Neural cell (in vitro differentiated cells): ENCODE measurements at regions not wholly inside any gene's neighbourhood (a gene's known extent, or its start where the extent isn't known, plus 50 kb on each side); places are given as distances from the start of the nearest gene placed in this dataset.
A peak's percentile ranks its signal among the peaks of the same experiment; 100 is the strongest.

Experiments used
- H2AFZ ChIP-seq: fragments of 200-600, 300-800 bp; sonication (generic), shearing (Covaris generic); 2 replicates; pipeline ENCODE4 v1.6.0; 2014; ENCODE audit warnings: low read depth, mild to moderate bottlenecking, antibody characterized with exemption, low read length, moderate library complexity
- H3F3A ChIP-seq: fragments of 200-600 bp; shearing (Covaris generic); 2 replicates; pipeline ENCODE4 v1.6.1; 2016; ENCODE audit warnings: mild to moderate bottlenecking, moderate library complexity, mixed read lengths, antibody characterized with exemption, low read length; ENCODE audit not compliant: insufficient read depth, poor library complexity, severe bottlenecking
- H3K27ac ChIP-seq: fragments of 200-600, 300-800 bp; sonication (generic), shearing (Covaris generic); 2 replicates; pipeline ENCODE4 v1.5.1; 2014; ENCODE audit warnings: mild to moderate bottlenecking, low read length, moderate library complexity
- H3K27me3 ChIP-seq: fragments of 300-800, 200-600 bp; sonication (generic), shearing (Covaris generic); 2 replicates; pipeline ENCODE4 v1.6.0; 2014; ENCODE audit warnings: mild to moderate bottlenecking, low read depth, low read length, moderate library complexity; ENCODE audit not compliant: insufficient read depth
- H3K36me3 ChIP-seq: fragments of 300-800, 200-600 bp; sonication (generic), shearing (Covaris generic); 2 replicates; pipeline ENCODE4 v1.5.1; 2014; ENCODE audit warnings: mild to moderate bottlenecking, antibody characterized with exemption, low read length, moderate library complexity; ENCODE audit not compliant: insufficient read depth
- H3K4me2 ChIP-seq: fragments of 300-800, 200-600 bp; sonication (generic), shearing (Covaris generic); 2 replicates; pipeline ENCODE4 v1.6.0; 2014; ENCODE audit warnings: mild to moderate bottlenecking, low read length
- H3K4me3 ChIP-seq: fragments of 300-800, 200-600 bp; sonication (generic), shearing (Covaris generic); 2 replicates; pipeline ENCODE4 v1.5.1; 2014; ENCODE audit warnings: mild to moderate bottlenecking, low read length, moderate library complexity
- H3K79me2 ChIP-seq: fragments of 200-600 bp; shearing (Covaris generic); replicated peaks from 2 replicates; pipeline ENCODE4 v1.6.0; 2014; ENCODE audit warnings: mild to moderate bottlenecking, low read length, moderate library complexity; ENCODE audit not compliant: insufficient read depth
- H3K9ac ChIP-seq: fragments of 300-800, 200-600 bp; sonication (generic), shearing (Covaris generic); 2 replicates; pipeline ENCODE4 v1.6.1; 2016; ENCODE audit warnings: mild to moderate bottlenecking, low read length, mixed read lengths
- H3K9me2 ChIP-seq: fragments of 200-600 bp; shearing (Covaris generic); 2 replicates; pipeline ENCODE4 v1.6.1; 2016; ENCODE audit warnings: mild to moderate bottlenecking, low read length, mixed read lengths; ENCODE audit not compliant: insufficient read depth
- H3K9me3 ChIP-seq: fragments of 200-600, 300-800 bp; sonication (generic), shearing (Covaris generic); 2 replicates; pipeline ENCODE4 v1.6.1; 2016; ENCODE audit warnings: mild to moderate bottlenecking, mixed run types, low read length, moderate library complexity, mixed read lengths
- H4K20me1 ChIP-seq: fragments of 200-600 bp; shearing (Covaris generic); 2 replicates; pipeline ENCODE4 v1.6.1; 2016; ENCODE audit warnings: mild to moderate bottlenecking, mixed run types; ENCODE audit not compliant: insufficient read depth
- CTCF ChIP-seq: fragments of 450-650 bp; IDR thresholded peaks from 2 replicates; pipeline ENCODE4 v1.5.1; 2014; ENCODE audit warnings: antibody characterized with exemption, mild to moderate bottlenecking, moderate library complexity; ENCODE audit not compliant: poor library complexity, severe bottlenecking
- EP300 ChIP-seq: fragments of 450-650 bp; conservative IDR thresholded peaks from 2 replicates; pipeline ENCODE4 v1.6.1; 2014; ENCODE audit warnings: antibody characterized with exemption, mild to moderate bottlenecking, moderate library complexity; ENCODE audit not compliant: poor library complexity, severe bottlenecking
- EZH2 ChIP-seq: fragments of 200-600, 300-800 bp; shearing (Covaris generic), sonication (generic); IDR thresholded peaks from 2 replicates; pipeline ENCODE4 v1.6.1; 2014; ENCODE audit warnings: antibody characterized with exemption, low read length, borderline replicate concordance, mild to moderate bottlenecking; ENCODE audit not compliant: insufficient read depth, poor library complexity, severe bottlenecking
- MXI1 ChIP-seq: fragments of 450-650 bp; conservative IDR thresholded peaks from 2 replicates; pipeline ENCODE4 v1.6.1; 2014; ENCODE audit warnings: antibody characterized with exemption, mild to moderate bottlenecking; ENCODE audit not compliant: poor library complexity, severe bottlenecking
- POLR2AphosphoS5 ChIP-seq: IDR thresholded peaks from 2 replicates; pipeline ENCODE4 v1.6.1; 2012
- RAD21 ChIP-seq: fragments of 450-650 bp; conservative IDR thresholded peaks from 2 replicates; pipeline ENCODE4 v1.6.1; 2014; ENCODE audit warnings: antibody characterized with exemption, mild to moderate bottlenecking, moderate library complexity
- REST ChIP-seq: IDR thresholded peaks from 2 replicates; pipeline ENCODE4 v1.6.1; 2012; ENCODE audit warnings: borderline replicate concordance
- SMC3 ChIP-seq: fragments of 450-650 bp; conservative IDR thresholded peaks from 2 replicates; pipeline ENCODE4 v1.6.1; 2014; ENCODE audit warnings: antibody characterized with exemption, mild to moderate bottlenecking, moderate library complexity; ENCODE audit not compliant: poor library complexity
- TAF1 ChIP-seq: IDR thresholded peaks from 2 replicates; pipeline ENCODE4 v1.6.1; 2012; ENCODE audit warnings: low read depth

- Histone ChIP-seq H3K9me3 (no peaks in the 10 kb centered on the region), H3F3A (no peaks in the 10 kb centered on the region), H3K27ac (no peak overlapping the region), H3K4me3 (no peak overlapping the region), H3K4me2 (no peak overlapping the region), H2AFZ (no peak overlapping the region), H3K36me3 (no peaks in the 10 kb centered on the region), H3K27me3 (no peaks in the 10 kb centered on the region), H3K9ac (no peak overlapping the region), H3K79me2 (no peaks in the 10 kb centered on the region), H4K20me1 (no peaks in the 10 kb centered on the region), H3K9me2 (no peaks in the 10 kb centered on the region)
- TF ChIP-seq EP300 = no peak
- no peak for TF ChIP-seq RAD21
Measured at GRCh38 chr6:85096976-85097375, 332.6 kb upstream of the TBX18 start.

- no peak overlapping the region for H3K9ac ChIP-seq
- no peaks in the 10 kb centered on the region for H3K9me2 ChIP-seq
- no peaks in the 10 kb centered on the region for H3F3A ChIP-seq
- H2AFZ ChIP-seq = no peak overlapping the region
- H3K4me3 ChIP-seq = no peak overlapping the region
- H3K4me2 ChIP-seq = no peak overlapping the region
- no peaks in the 10 kb centered on the region for H3K36me3 ChIP-seq
- no peaks in the 10 kb centered on the region for H4K20me1 ChIP-seq
- H3K9me3 ChIP-seq = no peaks in the 10 kb centered on the region
- H3K27me3 ChIP-seq = no peaks in the 10 kb centered on the region
- H3K79me2 ChIP-seq = no peaks in the 10 kb centered on the region
- TF ChIP-seq CTCF = no peak
- no peak for TF ChIP-seq POLR2AphosphoS5
- no peak for TF ChIP-seq RAD21
- TF ChIP-seq EZH2 = no peak
- TF ChIP-seq REST = no peak
- TF ChIP-seq SMC3 = no peak
- no peak for TF ChIP-seq TAF1
- TF ChIP-seq EP300 = no peak
- TF ChIP-seq MXI1 = no peak
- no peak overlapping the region for H3K27ac ChIP-seq
Measured at GRCh38 chr6:85092226-85092625, 327.8 kb upstream of the TBX18 start.

- no peak overlapping the region for H3K4me2 ChIP-seq
- H3K27ac ChIP-seq = no peak overlapping the region
- H3K9me3 ChIP-seq = no peaks in the 10 kb centered on the region
- no peaks in the 10 kb centered on the region for H3K79me2 ChIP-seq
- H2AFZ ChIP-seq = no peak overlapping the region
- H3K9ac ChIP-seq = no peak overlapping the region
- no peak overlapping the region for H3K4me3 ChIP-seq
- no peaks in the 10 kb centered on the region for H3K9me2 ChIP-seq
- no peaks in the 10 kb centered on the region for H3F3A ChIP-seq
- TF ChIP-seq RAD21 = no peak
- TF ChIP-seq EZH2 = no peak
- TF ChIP-seq EP300 = peak; percentile 86
- peak; percentile 55 for TF ChIP-seq POLR2AphosphoS5
- no peak for TF ChIP-seq TAF1
- no peaks in the 10 kb centered on the region for H4K20me1 ChIP-seq
- H3K36me3 ChIP-seq = no peaks in the 10 kb centered on the region
- H3K27me3 ChIP-seq = no peaks in the 10 kb centered on the region
Measured at GRCh38 chr6:85089255-85089654, 324.9 kb upstream of the TBX18 start.
